GM11168 (cell line): ENCODE measurements at regions not wholly inside any gene's neighbourhood (a gene's known extent, or its start where the extent isn't known, plus 50 kb on each side); places are given as distances from the start of the nearest gene placed in this dataset.

ENCODE experiments used
- in situ Hi-C: fragments of 300-500 bp; cut with MboI; formaldehyde crosslinking; loops from one replicate; pipeline ENCODE4 v1.12.0; 2022; ENCODE audit warnings: low sequenced_read_pairs; ENCODE audit not compliant: unreplicated experiment

- in situ Hi-C loops = no loop called here
Observed at GRCh38 chr9:107626118-107626517, 136.5 kb upstream of the KLF4 start.

- in situ Hi-C loops = no loop called here
Observed at GRCh38 chr9:107625383-107625984, 135.9 kb upstream of the KLF4 start.

- in situ Hi-C loops = no loop called here
Observed at GRCh38 chr9:107624234-107624948, 134.8 kb upstream of the KLF4 start.

GRCh38 chr9:107621436-107621835 lies 131.9 kb upstream of the KLF4 start:
- in situ Hi-C loops = no loop called here

GRCh38 chr9:107620801-107621200 lies 131.2 kb upstream of the KLF4 start:
- in situ Hi-C loops = no loop called here

- in situ Hi-C loops = no loop called here
Observed at GRCh38 chr9:107620236-107620635, 130.7 kb upstream of the KLF4 start.

- in situ Hi-C loops = no loop called here
Observed at GRCh38 chr9:107615321-107615720, 125.8 kb upstream of the KLF4 start.

GRCh38 chr9:107614765-107615164 lies 125.2 kb upstream of the KLF4 start:
- in situ Hi-C loops = no loop called here

- in situ Hi-C loops = no loop called here
Observed at GRCh38 chr9:107613321-107613720, 123.8 kb upstream of the KLF4 start.

- in situ Hi-C loops = no loop called here
Observed at GRCh38 chr9:107612136-107612535, 122.6 kb upstream of the KLF4 start.

- in situ Hi-C loops = no loop called here
Observed at GRCh38 chr9:107609547-107609946, 120.0 kb upstream of the KLF4 start.

- in situ Hi-C loops = no loop called here
Observed at GRCh38 chr9:107606149-107606790, 116.7 kb upstream of the KLF4 start.

GRCh38 chr9:107605041-107605440 lies 115.5 kb upstream of the KLF4 start:
- in situ Hi-C loops = no loop called here

- in situ Hi-C loops = no loop called here
Observed at GRCh38 chr9:107603281-107603680, 113.7 kb upstream of the KLF4 start.

- in situ Hi-C loops = no loop called here
Observed at GRCh38 chr9:107600060-107600573, 110.5 kb upstream of the KLF4 start.

- in situ Hi-C loops = no loop called here
Observed at GRCh38 chr9:107597743-107598217, 108.2 kb upstream of the KLF4 start.

- in situ Hi-C loops = no loop called here
Observed at GRCh38 chr9:107594908-107595530, 105.5 kb upstream of the KLF4 start.

GRCh38 chr9:107593224-107593870 lies 103.8 kb upstream of the KLF4 start:
- in situ Hi-C loops = no loop called here

- in situ Hi-C loops = no loop called here
Observed at GRCh38 chr9:107592424-107592823, 102.9 kb upstream of the KLF4 start.

- in situ Hi-C loops = no loop called here
Observed at GRCh38 chr9:107591781-107592180, 102.2 kb upstream of the KLF4 start.
